HG03159 (cell line): ENCODE measurements at regions not wholly inside any gene's neighbourhood (a gene's known extent, or its start where the extent isn't known, plus 50 kb on each side); places are given as distances from the start of the nearest gene placed in this dataset.
"Not testable (repeated sequence)": the region's sequence is repeated elsewhere in the genome, so short reads cannot be mapped to it uniquely, and the experiment has no call there.

Experiments
- ATAC-seq: cut with Tn5 transposase; IDR thresholded peaks from one replicate; pipeline ENCODE4 v1.9.1; 2021; ENCODE audit warnings: mild to moderate bottlenecking, moderate library complexity; ENCODE audit not compliant: unreplicated experiment

DNA sequence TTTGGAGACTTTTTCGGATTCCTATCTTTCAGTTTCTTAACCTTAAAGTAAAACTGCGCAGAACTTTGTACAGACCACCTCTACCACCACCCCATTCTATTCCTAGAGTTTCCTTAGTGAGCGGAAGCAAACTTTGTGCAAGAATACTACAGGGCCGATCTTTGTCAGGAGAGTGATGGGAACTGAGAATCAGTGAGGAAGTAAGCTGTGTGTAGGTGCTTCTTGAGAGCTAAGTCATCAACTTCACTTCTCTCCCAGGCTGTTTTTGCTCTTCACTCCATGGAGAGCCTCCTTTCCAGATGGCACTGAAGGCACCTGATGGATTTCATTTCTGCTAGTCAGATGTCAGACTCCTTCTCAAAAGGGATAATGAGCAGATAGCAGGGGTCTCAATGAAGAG is 127.3 kb downstream of the SPATA31D1 start:
- ATAC-seq, result no peak

DNA sequence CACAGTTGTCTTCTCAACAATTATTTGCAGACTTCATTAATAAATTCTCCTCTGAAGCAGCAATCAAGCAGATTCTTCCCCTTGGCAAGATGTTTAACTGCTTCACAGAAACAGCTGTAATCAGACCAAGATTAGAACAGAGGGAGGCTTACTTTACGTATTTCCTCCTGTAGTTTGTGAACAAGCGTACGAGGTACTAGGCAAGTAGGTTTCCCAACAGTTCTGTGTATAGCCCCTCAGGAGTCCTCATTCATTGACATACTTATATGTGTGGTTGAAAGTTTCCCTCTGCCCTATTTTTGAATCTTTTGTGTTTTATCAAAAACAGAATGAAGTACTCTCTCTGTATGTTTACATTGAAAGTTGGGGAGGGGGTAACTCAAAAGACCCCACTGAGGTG is 128.0 kb downstream of the SPATA31D1 start:
- no peak for ATAC-seq

DNA sequence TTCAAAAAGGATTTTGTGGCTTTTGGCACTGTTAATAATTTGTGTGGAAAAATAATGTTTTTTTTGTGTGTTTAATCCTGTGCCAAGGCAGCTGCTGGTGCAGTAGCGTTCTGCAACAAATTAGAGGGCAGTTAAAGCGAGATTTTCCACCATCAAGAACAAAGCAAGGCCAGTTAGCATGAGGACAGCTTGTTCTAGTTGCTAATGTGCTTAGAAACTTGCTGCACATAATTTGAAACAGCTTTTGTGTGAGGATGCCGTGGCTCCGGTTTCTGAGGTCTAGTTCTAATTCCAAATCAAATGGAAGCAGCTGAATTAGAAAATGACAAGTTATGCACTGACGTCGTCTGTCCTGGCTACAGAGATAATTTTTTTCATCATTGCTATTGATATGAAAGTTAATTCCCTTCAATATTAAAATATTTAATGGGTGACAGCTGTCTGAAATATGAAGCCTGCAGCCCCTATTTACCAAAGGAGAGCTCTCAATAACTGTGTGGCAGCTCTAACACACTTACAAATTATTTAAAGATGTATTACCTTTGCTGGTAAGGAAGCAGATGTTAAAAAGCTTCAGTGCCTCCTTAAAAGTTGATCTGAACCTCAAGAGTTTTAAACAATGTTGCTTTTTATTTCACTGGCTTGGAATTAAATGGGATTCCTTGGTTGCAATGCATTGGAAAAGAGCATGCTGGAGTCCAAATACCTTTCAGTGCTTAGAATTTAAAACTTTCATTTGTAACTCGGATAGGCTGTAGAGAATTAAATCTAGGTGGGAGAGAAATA is 128.6 kb downstream of the SPATA31D1 start:
- no peak for ATAC-seq

DNA sequence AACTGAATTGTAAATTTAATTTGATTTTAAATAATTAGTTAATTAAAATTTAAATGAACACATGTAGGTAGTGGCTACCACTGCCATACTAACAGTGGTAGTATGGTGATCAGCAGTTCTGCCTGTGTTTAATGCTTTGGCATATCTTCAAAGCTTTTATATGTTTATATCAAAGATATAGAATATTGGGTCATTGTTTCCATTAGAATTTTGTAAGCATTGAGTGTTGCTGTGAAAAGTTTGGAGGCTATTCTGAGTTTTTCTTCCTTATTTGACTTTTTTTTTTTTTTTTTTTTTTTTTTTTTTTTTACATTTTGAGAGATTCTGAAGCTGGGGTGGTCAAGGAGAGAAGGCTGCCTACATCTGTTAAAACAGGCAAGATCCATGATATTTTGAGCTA is 134.2 kb downstream of the SPATA31D1 start:
- no peak for ATAC-seq

DNA sequence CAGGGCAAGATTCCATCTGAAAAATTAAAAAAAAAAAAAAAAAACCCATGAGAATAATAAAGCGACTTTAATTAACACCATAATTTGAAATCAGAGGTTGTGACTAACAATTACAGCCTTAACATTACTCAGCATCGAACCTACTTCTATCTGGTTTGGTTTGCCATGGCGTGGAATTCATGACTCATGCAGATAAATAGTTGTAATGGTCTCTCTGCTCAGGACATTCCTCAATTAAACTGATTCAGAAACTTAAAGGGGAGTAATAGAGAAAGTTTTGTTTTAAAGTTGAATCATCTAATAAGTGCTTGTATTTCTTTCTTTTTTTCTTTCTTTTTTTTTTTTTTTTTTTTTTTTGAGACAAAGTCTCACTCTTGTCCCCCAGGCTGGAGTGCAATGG is 135.5 kb downstream of the SPATA31D1 start:
- ATAC-seq, result no peak

- ATAC-seq, result no peak
Measured at GRCh38 chr9:82126256-82126655, 137.7 kb downstream of the SPATA31D1 start.

GRCh38 chr9:82127465-82127864 is 138.9 kb downstream of the SPATA31D1 start:
- ATAC-seq, result peak; percentile 33

GRCh38 chr9:82128011-82128696 is 139.6 kb downstream of the SPATA31D1 start:
- peak; percentile 92 for ATAC-seq

DNA sequence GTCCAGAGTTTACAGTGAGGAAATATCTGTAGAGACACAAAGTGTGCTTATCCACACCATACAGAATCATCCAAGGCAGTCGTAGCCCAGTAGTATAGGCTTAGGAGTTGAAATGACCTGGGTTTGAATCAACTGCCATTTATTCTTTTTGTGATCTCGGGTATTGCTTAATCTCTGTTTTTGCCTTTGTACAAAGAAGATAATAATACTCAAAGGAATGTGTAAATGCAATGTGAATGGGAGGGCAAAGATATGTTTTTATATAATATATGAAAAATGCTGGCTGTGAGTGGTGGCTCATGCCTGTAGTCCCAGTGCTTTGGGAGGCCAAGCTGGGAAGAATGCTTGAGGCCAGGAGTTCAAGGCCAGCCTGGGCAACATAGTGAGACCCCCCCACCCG is 141.1 kb downstream of the SPATA31D1 start:
- no peak for ATAC-seq

- ATAC-seq, result no peak
Measured at GRCh38 chr9:82130331-82131042, 141.9 kb downstream of the SPATA31D1 start.

DNA sequence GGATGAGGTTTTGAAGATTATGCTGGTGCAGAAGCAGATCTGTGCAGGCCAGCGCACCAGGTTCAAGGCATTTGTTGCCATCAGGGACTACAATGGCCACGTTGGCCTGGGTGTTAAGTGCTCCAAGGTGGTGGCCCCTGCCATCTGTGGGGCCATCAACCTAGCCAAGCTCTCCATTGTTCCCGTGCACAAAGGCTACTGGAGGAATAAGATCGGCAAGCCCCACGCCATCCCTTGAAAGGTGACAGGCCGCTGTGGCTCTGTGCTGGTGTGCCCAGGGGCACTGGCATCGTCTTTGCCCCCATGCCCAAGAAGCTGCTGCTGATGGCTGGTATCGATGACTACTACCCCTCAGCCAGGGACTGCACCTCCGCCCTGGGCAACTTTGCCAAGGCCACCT is 142.5 kb downstream of the SPATA31D1 start:
- no peak for ATAC-seq

- no peak for ATAC-seq
Measured at GRCh38 chr9:82132024-82132423, 143.5 kb downstream of the SPATA31D1 start.

DNA sequence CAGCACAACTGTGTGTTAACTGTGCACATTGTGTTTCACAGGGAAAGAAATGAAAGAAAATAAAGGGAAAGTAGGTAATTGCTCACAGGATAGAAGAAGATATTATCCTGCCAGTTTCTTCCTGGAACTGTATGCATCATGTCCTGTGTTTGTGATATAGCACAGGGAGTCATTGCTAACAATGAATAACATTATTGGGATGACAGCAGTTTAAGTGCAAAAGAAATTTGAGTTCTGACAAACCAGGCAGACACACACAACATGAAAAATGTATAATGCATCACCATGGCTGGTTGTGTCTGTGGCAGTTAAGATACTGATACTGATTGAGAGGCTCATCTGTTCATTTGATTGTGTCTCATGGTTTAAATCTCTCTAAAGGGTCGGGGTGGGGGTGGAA is 145.4 kb downstream of the SPATA31D1 start:
- ATAC-seq, result no peak

GRCh38 chr9:82135106-82135505 is 146.5 kb downstream of the SPATA31D1 start:
- no peak for ATAC-seq

DNA sequence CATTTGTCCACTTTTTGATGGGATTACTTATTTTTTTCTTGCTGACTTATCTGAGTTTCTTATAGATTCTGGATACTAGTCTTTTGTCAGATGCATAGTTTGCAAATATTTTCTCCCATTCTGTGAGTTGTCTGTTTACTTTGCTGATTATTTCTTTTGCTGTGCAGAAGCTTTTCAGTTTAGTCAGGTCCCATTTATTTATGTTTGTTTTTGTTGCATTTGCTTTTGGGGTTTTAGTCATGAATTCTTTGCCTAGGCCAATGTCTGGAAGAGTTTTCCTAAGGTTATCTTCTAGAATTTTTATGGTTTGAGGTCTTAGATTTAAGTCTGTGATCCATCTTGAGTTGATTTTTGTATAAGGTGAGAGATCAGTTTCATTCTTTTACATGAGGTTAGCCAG is 149.5 kb downstream of the SPATA31D1 start:
- not testable (repeated sequence) for ATAC-seq

DNA sequence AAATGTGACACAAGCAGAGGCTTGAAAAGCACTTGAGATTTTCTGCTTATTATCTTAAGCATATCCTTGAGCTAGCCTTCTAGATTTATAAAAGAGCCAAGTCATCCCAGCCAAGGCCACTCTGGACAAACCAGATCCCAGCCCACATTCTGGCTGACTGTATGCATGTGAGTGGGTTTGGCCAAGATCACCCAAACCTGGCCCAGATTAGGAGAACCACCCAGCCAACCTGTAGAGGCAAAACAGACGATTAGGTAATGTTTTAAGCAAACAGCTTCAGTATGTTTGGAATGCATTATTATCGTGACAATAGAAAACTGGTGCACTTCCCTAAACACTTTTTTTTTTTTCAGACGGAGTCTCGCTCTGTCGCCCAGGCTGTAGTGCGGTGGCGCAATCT is 151.9 kb downstream of the SPATA31D1 start:
- no peak for ATAC-seq

- ATAC-seq, result no peak
Measured at GRCh38 chr9:82144803-82145202, 156.2 kb downstream of the SPATA31D1 start.

DNA sequence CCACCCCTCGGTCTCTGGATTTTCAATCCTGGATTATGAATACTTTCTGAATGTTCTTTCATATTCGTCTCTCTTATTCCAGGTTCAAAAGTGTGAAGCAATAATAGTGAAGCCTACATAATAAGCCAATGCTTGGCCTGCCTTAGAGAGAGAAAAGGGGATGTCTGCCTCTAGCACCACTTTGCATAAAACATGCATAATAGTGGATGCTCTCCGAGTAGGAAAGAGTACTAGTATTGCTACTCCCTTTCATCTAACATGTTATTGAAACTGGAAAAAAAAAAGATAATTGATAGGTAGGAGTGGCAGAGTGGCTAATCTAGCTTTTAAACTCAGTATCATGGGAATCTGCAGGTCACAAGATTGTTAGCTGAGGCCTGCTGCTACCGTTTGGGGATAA is 158.1 kb downstream of the SPATA31D1 start:
- ATAC-seq, result no peak

- no peak for ATAC-seq
Measured at GRCh38 chr9:82147798-82148425, 159.3 kb downstream of the SPATA31D1 start.

- ATAC-seq, result no peak
Measured at GRCh38 chr9:82148426-82148810, 159.8 kb downstream of the SPATA31D1 start.

- ATAC-seq, result no peak
Measured at GRCh38 chr9:82148901-82149461, 160.4 kb downstream of the SPATA31D1 start.
